CD4-positive, alpha-beta T cell treated with Interleukin-15 for 4 hours (primary cell): ENCODE measurements at regions not wholly inside any gene's neighbourhood (a gene's known extent, or its start where the extent isn't known, plus 50 kb on each side); places are given as distances from the start of the nearest gene placed in this dataset.
A peak's percentile ranks its signal among the peaks of the same experiment; 100 is the strongest.
"Not testable (repeated sequence)": the region's sequence is repeated elsewhere in the genome, so short reads cannot be mapped to it uniquely, and the experiment has no call there.

Experiments used
- DNase-seq: peaks from one replicate; pipeline ENCODE4 v3.0.0-alpha.2; 2020; ENCODE audit warnings: low spot score

GRCh38 chr6:135651964-135652755, 154.6 kb upstream of the AHI1 start:
- DNase-seq = no peak

- DNase-seq = no peak
These were observed 157.5 kb upstream of the AHI1 start for GRCh38 chr6:135655055-135655454.

- DNase-seq = no peak
These were observed 159.7 kb upstream of the AHI1 start for GRCh38 chr6:135657207-135657606.

- no peak for DNase-seq
These were observed 160.9 kb upstream of the AHI1 start for GRCh38 chr6:135658481-135658880.

- DNase-seq = no peak
These were observed 161.4 kb upstream of the AHI1 start for GRCh38 chr6:135658916-135659315.

GRCh38 chr6:135664527-135664926, 167.0 kb upstream of the AHI1 start:
- no peak for DNase-seq

- DNase-seq = no peak
These were observed 168.4 kb upstream of the AHI1 start for GRCh38 chr6:135665935-135666334.

GRCh38 chr6:135667691-135668455, 170.3 kb upstream of the AHI1 start:
- no peak for DNase-seq

- DNase-seq = no peak
These were observed 174.7 kb upstream of the AHI1 start for GRCh38 chr6:135672256-135672655.

- no peak for DNase-seq
These were observed 176.2 kb upstream of the AHI1 start for GRCh38 chr6:135673501-135674309.

- DNase-seq = no peak
These were observed 176.5 kb upstream of the PDE7B start for GRCh38 chr6:135675026-135675425.

GRCh38 chr6:135675862-135676261, 175.6 kb upstream of the PDE7B start:
- peak; percentile 41 for DNase-seq

- no peak for DNase-seq
These were observed 170.3 kb upstream of the PDE7B start for GRCh38 chr6:135680964-135681913.

- DNase-seq = no peak
These were observed 164.7 kb upstream of the PDE7B start for GRCh38 chr6:135686784-135687301.

GRCh38 chr6:135688476-135688875, 163.0 kb upstream of the PDE7B start:
- not testable (repeated sequence) for DNase-seq

GRCh38 chr6:135692426-135692825, 159.1 kb upstream of the PDE7B start:
- no peak for DNase-seq

GRCh38 chr6:135693811-135694370, 157.6 kb upstream of the PDE7B start:
- DNase-seq = no peak

- no peak for DNase-seq
These were observed 151.8 kb upstream of the PDE7B start for GRCh38 chr6:135699705-135700104.

- no peak for DNase-seq
These were observed 150.1 kb upstream of the PDE7B start for GRCh38 chr6:135701426-135701825.

- no peak for DNase-seq
These were observed 148.5 kb upstream of the PDE7B start for GRCh38 chr6:135703007-135703406.

- no peak for DNase-seq
These were observed 147.9 kb upstream of the PDE7B start for GRCh38 chr6:135703621-135704020.
